ENCODE measurements at regions not wholly inside any gene's neighbourhood (a gene's known extent, or its start where the extent isn't known, plus 50 kb on each side); places are given as distances from the start of the nearest gene placed in this dataset.

DNA sequence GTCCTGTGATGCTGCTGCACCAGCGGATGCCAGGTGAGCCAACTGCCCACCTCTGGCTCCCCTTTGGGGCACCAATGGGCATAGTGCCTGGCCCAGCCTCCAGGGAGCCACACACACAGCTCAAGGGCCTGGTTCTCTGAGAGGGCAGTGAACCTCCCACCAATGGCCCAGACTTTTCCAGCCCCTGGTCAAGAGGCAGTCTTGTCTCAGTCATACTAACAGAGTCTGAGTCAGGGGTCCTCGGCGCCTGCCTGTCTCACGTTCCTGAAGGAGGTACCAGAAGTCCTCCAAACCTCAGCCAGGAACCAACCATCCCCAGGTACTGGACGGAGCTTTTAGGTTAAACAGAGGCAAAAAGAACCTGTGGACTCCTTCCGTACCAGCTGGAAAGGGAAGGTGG, 121.1 kb downstream of the C5orf15 start:
- TF ChIP-seq, protein P1, sequence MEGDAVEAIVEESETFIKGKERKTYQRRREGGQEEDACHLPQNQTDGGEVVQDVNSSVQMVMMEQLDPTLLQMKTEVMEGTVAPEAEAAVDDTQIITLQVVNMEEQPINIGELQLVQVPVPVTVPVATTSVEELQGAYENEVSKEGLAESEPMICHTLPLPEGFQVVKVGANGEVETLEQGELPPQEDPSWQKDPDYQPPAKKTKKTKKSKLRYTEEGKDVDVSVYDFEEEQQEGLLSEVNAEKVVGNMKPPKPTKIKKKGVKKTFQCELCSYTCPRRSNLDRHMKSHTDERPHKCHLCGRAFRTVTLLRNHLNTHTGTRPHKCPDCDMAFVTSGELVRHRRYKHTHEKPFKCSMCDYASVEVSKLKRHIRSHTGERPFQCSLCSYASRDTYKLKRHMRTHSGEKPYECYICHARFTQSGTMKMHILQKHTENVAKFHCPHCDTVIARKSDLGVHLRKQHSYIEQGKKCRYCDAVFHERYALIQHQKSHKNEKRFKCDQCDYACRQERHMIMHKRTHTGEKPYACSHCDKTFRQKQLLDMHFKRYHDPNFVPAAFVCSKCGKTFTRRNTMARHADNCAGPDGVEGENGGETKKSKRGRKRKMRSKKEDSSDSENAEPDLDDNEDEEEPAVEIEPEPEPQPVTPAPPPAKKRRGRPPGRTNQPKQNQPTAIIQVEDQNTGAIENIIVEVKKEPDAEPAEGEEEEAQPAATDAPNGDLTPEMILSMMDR (conservative IDR thresholded peaks at IDR 0.05; ENCODE audit: low read depth, low read length) = no peak
- TF ChIP-seq EZH2 (IDR thresholded peaks at IDR 0.05; ENCODE audit: borderline replicate concordance, low read depth, low read length, poor library complexity, severe bottlenecking) = no peak
